ENCODE measurements at regions not wholly inside any gene's neighbourhood (a gene's known extent, or its start where the extent isn't known, plus 50 kb on each side); places are given as distances from the start of the nearest gene placed in this dataset.

- no peaks in the 10 kb centered on the region for H3K36me3 ChIP-seq (ENCODE audit: control insufficient read depth in 2 of 2, insufficient read depth in 1 of 2, low read length in 2 of 2)
- CTCF ChIA-PET, result interaction anchor here (0.6 to 0.7 kb wide), 3 partner anchors 74 to 506 kb away, joined by 3 to 5 read pairs (median 3); no protein-coding TSS in a partner anchor
- no peak overlapping the region for H3K27ac ChIP-seq (ENCODE audit: extremely low read depth, low read depth, low read length)
- no peaks in the 10 kb centered on the region for H3K4me1 ChIP-seq (ENCODE audit: control insufficient read depth, insufficient read depth, low read length)
- H3K4me3 ChIP-seq (ENCODE audit: low read depth, low read length), result no peak overlapping the region
- POLR2A ChIA-PET, result no interaction called here
- no peak for TF ChIP-seq HOXD13 (CRISPR knock-in tag; IDR thresholded peaks at IDR 0.05; ENCODE audit: borderline replicate concordance)
- no peak for TF ChIP-seq ZFP37 (tag by site-specific recombination; IDR thresholded peaks at IDR 0.05)
- TF ChIP-seq ZNF114 (tag by site-specific recombination; IDR thresholded peaks at IDR 0.05), result no peak
- TF ChIP-seq KLF1 (tag by site-specific recombination; IDR thresholded peaks at IDR 0.05), result no peak
- TF ChIP-seq ZXDB (tag by site-specific recombination; IDR thresholded peaks at IDR 0.05), result no peak
- TF ChIP-seq, protein P1, sequence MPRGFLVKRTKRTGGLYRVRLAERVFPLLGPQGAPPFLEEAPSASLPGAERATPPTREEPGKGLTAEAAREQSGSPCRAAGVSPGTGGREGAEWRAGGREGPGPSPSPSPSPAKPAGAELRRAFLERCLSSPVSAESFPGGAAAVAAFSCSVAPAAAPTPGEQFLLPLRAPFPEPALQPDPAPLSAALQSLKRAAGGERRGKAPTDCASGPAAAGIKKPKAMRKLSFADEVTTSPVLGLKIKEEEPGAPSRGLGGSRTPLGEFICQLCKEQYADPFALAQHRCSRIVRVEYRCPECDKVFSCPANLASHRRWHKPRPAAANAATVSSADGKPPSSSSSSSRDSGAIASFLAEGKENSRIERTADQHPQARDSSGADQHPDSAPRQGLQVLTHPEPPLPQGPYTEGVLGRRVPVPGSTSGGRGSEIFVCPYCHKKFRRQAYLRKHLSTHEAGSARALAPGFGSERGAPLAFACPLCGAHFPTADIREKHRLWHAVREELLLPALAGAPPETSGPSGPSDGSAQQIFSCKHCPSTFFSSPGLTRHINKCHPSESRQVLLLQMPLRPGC (tag by site-specific recombination; IDR thresholded peaks at IDR 0.05), result no peak
- TF ChIP-seq ZNF202 (tag by site-specific recombination; IDR thresholded peaks at IDR 0.05; ENCODE audit: borderline replicate concordance), result no peak
- TF ChIP-seq AEBP2 (tag by site-specific recombination; IDR thresholded peaks at IDR 0.05; ENCODE audit: borderline replicate concordance), result no peak
- no peaks in the 10 kb centered on the region for H3K9me3 ChIP-seq (ENCODE audit: control insufficient read depth, insufficient read depth, low read depth, low read length)
Observed at GRCh38 chr20:40234593-40234992, 454.4 kb downstream of the MAFB start.

DNA sequence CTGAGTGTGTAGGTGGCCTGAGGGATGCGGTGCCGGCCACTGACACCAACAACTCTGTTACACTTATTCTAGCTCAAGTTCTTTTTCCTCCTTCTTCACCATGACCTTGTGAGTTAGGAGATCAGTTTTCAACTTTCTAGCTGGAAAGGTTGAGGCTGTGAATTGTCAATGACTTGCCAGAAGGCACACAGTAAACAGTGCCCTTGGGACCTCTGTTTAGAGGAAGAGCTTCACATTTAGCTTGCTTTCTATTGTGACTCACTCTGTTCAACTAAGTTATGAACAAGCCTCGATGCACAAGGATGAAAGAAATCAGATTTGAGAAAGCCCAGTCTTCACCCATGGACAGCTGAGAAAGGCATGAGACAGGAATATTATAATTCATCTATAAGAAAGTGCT lies 455.6 kb downstream of the MAFB start:
- TF ChIP-seq ZNF529 (tag by site-specific recombination; IDR thresholded peaks at IDR 0.05; ENCODE audit: insufficient replicate concordance), result no peak
- TF ChIP-seq ZNF223 (tag by site-specific recombination; IDR thresholded peaks at IDR 0.05), result no peak
- no peak for TF ChIP-seq FEZF1 (tag by site-specific recombination; IDR thresholded peaks at IDR 0.05)
- no peak for TF ChIP-seq GLI2 (tag by site-specific recombination; IDR thresholded peaks at IDR 0.05; ENCODE audit: borderline replicate concordance, low read depth)
- no peak for TF ChIP-seq ZNF544 (tag by site-specific recombination; IDR thresholded peaks at IDR 0.05)
- no peak for TF ChIP-seq ZNF10 (tag by site-specific recombination; IDR thresholded peaks at IDR 0.05)
- no peak for TF ChIP-seq ZNF585B (tag by site-specific recombination; IDR thresholded peaks at IDR 0.05)
- TF ChIP-seq ZNF140 (tag by site-specific recombination; IDR thresholded peaks at IDR 0.05), result no peak
- TF ChIP-seq ZNF510 (tag by site-specific recombination; IDR thresholded peaks at IDR 0.05; ENCODE audit: insufficient replicate concordance), result no peak
- no peak for TF ChIP-seq ZNF580 (tag by site-specific recombination; IDR thresholded peaks at IDR 0.05)
- no peak for TF ChIP-seq ZNF426 (tag by site-specific recombination; IDR thresholded peaks at IDR 0.05)
- no peak for TF ChIP-seq ZEB2 (tag by site-specific recombination; IDR thresholded peaks at IDR 0.05)
- TF ChIP-seq, protein P2, sequence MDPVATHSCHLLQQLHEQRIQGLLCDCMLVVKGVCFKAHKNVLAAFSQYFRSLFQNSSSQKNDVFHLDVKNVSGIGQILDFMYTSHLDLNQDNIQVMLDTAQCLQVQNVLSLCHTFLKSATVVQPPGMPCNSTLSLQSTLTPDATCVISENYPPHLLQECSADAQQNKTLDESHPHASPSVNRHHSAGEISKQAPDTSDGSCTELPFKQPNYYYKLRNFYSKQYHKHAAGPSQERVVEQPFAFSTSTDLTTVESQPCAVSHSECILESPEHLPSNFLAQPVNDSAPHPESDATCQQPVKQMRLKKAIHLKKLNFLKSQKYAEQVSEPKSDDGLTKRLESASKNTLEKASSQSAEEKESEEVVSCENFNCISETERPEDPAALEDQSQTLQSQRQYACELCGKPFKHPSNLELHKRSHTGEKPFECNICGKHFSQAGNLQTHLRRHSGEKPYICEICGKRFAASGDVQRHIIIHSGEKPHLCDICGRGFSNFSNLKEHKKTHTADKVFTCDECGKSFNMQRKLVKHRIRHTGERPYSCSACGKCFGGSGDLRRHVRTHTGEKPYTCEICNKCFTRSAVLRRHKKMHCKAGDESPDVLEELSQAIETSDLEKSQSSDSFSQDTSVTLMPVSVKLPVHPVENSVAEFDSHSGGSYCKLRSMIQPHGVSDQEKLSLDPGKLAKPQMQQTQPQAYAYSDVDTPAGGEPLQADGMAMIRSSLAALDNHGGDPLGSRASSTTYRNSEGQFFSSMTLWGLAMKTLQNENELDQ (tag by site-specific recombination; IDR thresholded peaks at IDR 0.05; ENCODE audit: low read depth), result no peak
- no peak for TF ChIP-seq GLIS2 (tag by site-specific recombination; IDR thresholded peaks at IDR 0.05)
- TF ChIP-seq ZNF473 (tag by site-specific recombination; IDR thresholded peaks at IDR 0.05), result no peak
- no peak for TF ChIP-seq EGR2 (tag by site-specific recombination; IDR thresholded peaks at IDR 0.05; ENCODE audit: low read depth)
- no peak for TF ChIP-seq ZNF391 (tag by site-specific recombination; IDR thresholded peaks at IDR 0.05; ENCODE audit: borderline replicate concordance, low read depth)
- no peak for TF ChIP-seq ZNF830 (tag by site-specific recombination; IDR thresholded peaks at IDR 0.05; ENCODE audit: low read depth)
- Histone ChIP-seq H3K27ac (ENCODE audit: extremely low read depth, low read depth, low read length) (no peak overlapping the region), H3K4me1 (ENCODE audit: control insufficient read depth, insufficient read depth, low read length) (no peaks in the 10 kb centered on the region), H3K4me3 (ENCODE audit: low read depth, low read length) (no peak overlapping the region), H3K9me3 (ENCODE audit: control insufficient read depth, insufficient read depth, low read depth, low read length) (no peaks in the 10 kb centered on the region), H3K36me3 (ENCODE audit: control insufficient read depth in 2 of 2, insufficient read depth in 1 of 2, low read length in 2 of 2) (no peaks in the 10 kb centered on the region)
- CTCF ChIA-PET, result interaction anchor here (0.6 to 1.3 kb wide), 2 partner anchors 17 to 86 kb away, joined by 4 to 5 read pairs; no protein-coding TSS in a partner anchor
- POLR2A ChIA-PET, result no interaction called here

Measured in HEK293 (cell line).